ENCODE measurements at regions not wholly inside any gene's neighbourhood (a gene's known extent, or its start where the extent isn't known, plus 50 kb on each side); places are given as distances from the start of the nearest gene placed in this dataset.
"Not testable (repeated sequence)": the region's sequence is repeated elsewhere in the genome, so short reads cannot be mapped to it uniquely, and the experiment has no call there.

DNA sequence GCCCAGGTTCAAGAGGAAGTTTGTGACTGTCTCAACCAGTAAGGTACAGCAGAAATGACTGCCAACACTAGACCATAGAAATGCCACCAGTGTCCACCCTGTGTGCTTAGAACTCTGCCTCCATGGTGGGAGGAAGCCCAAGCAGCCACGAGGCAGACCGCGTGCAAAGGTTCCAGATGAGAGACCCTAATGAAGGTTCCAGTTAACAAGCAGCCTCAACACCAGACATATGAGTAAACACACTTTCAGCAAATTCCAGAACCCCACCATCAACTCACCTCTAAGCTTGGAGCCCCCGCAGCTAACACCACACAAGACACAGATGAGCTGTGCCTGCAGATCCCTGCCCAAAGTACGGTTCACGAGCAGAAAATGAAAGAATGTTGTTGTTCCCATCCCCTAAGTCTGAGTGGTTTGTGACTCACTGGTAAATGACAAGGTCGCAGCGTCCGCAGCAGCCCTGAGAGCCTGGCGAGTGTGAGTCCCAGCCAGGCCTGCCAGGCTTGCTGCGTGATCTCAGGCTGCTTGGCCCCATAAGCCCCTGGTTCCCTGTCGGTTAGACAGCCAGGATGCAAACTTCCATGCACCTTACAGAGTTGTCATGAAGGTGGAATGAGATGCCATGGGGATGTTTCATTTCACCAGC is 193.7 kb downstream of the C16orf95 start:
- DNase-seq, result peak; percentile 46

DNA sequence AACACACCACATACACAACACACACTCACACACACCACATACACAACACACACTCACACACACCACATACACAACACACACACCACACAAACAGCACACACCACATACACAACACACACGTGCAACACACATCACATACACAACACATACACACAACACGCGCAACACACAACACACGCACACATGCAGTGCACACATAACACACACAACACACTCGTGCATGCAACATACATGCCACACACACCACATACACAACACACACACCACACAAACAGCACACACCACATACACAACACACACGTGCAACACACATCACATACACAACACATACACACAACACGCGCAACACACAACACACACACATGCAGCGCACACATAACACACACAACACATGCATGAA is 192.8 kb downstream of the C16orf95 start:
- DNase-seq, result not testable (repeated sequence)

DNA sequence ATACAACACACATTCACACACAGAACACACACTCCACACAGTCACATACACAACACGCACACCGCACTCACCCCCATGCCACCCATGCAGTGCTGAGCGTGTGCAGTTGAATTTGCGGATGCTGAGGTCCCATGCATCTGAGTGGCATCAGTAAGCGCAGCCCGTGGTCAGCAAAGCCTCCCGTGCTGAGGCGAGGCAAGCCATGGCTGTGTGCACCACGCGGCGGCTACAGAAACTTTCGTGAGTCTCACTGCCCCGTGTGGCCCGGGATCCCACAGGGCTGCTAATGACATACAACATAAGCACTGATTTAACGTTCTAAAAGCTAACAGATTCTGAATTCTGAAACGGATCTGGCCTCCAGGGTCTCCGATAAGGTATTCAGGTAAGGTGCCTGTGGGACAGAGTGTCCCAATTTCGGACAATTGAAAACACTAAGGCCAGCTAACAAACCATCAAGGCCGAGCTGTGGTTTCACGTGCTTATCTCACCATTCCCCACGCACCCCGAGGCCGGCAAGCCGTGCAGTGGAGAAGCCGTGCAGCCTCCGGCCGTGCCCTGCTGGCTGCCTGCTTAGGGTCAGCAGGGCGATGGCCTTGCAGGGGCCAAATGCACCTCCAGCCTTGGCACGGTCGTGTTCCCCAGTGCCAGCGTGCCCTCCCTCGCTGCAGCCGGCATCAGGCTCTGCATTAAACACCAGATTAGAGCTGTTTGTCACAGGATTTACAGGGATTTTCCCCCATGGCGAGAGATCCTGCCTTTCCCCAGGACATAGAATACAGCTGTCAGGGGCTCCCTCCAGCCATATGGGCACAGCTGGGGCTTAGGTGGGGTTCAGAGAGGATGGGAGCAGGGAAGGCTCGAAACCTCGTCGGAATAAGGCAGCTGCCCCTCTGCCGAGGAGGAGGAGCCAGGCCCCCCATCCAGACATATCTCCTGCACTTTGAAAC is 191.7 kb downstream of the C16orf95 start:
- no peak for DNase-seq

DNA sequence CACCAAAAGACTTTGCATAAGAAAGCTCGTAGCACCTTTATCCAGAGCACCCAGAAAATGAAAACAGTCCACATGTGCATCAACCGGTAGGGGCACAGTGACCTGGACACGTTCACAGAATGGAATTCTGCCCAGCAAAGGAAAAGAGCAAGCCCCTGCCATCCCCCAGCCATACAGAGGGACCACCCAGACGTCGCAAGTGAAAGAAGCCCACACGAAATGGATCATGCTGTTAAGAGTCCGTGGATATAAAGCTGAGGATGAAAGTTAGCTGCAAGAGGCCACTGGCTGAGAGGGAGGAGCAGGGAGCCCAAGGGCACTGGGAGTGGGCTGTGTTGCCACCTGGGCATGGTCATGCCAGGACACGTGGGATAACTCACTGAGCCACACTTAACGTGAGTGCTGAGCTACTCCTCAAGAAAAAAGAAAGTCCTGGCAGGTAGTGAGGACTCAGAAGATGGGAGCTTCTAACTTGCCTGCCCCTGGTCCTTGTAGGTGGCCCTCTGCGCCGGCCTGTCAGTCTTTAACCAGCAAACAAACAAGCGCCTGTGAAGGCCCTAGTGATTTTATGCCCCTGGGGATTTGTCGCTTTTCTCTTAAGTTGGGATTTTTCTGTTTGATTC is 190.7 kb downstream of the C16orf95 start:
- DNase-seq, result no peak

DNA sequence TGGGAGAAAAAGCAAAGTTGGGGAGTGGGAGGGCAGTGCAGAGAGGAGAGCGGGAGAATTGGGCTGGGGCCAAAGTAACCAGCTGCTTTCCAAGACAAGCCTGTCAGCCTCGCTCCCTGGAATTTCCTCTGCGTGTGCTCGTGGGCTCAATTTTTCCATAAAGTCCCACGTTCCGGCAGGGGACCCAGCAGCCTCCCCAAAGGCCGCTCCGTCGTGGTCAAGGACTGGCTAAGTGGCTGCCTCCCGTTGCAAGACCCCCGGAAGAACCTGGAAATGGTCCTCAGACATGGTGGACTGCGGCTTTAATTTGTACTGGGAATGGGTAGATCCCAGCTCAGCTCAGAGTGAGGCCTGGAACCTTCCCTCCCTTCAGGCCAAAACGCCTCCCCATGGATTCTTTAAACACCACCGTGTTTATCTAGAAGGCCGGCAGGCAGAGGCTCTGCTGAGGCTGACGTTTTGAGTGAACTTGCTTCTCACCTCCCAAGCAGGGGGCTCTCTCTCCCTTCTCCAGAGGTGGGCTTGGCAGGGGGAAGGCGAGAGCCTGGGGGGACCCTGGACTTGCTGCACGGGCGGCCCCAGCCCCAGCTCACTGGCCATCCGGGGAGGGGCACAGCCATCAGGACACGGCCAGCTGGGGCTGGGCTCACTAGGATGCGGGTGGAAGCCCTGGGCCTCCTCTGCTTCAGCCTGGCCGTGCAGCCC is 190.0 kb downstream of the C16orf95 start:
- DNase-seq, result no peak

DNA sequence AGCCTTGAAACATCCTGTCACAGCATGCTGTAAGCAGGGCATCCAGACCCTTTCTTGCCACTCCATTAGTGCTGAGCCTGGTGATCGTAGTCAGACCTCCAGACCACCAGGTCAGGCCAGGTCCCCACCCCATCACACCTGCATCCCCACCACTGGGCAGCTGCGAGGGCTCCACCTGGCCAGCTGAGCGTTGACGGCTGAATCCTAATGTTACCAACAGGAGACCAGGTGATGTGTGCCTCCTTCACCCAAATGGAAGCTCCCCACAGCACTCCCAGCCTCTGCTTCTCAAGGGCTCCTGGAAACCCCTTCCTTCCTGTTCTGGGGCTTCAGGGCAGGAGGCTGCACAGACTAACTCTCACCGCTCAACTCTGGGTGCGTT is 189.4 kb downstream of the C16orf95 start:
- DNase-seq, result no peak

DNA sequence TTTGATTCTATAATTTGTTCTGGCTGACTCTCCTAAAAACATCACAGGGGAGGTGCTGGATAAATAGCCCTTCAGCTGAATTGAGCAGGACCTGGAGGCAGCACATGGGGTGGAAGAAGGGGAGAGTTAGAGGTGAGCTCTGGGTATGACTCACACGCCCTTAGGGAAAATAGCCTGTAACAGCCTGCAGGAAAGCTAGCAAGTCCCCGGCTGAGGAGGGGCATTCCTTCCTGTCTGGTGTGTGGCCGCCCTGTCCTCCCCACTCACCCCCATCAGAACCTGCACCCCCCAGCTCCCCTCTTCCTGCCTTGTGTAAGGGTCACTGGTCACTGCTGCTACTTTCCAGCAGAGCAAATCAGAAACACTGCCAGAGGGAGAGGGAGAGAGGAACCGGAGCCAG is 187.4 kb downstream of the C16orf95 start:
- DNase-seq, result peak; percentile 80

DNA sequence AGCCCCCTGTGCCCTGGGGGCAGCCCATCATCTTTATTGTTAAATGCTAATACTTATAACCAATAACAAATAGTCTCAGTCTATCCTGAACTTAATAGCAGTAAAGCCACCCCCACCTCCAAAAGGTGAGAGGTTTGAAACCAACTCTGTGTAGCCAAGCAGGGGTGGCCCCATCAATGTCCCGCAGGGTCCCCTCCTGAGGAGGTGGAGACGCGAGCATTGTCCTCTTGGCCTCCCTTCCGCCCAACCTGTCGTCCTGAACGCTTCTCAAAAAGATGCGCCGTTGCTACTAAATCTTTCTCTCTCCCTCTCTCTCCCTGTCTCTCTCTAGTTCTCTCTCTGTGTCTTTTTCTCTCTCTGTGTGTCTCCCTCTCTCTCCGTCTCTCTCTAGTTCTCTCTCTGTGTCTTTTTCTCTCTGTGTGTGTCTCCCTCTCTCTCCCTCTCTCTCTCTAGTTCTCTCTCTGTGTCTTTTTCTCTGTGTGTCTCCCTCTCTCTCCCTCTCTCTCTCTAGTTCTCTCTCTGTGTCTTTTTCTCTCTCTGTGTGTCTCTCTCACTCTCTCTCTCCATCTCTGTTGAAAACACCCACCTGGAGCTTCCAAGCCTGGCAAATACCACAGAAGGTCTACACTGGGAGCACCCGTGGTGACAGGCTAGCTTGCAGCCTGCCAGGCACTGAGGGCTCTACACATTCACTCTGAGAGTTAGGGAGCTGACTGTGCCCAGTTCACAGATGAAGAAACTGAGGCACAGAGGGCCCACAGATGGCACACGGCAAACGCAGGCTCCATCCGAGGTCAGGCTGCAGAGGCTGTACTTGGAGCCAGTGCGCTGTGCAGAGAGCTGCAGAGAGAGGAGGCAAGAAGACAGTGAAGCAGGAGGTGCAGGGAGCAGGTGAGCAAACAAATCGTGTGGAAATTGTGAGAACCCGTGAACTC is 185.9 kb downstream of the C16orf95 start:
- DNase-seq, result no peak

DNA sequence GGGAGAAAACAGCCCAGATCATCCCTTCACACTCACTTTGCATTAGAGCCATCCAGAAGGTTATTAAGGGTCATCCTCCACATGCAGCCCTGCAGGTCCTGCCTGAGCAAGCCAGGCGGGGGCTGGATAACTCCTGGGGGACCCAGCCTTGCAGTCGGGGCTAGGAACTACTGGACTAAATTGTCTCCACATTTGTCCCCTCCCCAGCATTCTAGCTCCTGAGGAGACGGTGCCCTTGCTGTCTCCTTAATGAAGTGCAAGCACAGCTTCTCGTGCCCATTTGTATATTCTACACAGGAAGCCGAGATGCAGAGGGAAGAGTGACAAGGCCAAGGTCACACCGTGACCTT is 185.2 kb downstream of the C16orf95 start:
- no peak for DNase-seq

DNA sequence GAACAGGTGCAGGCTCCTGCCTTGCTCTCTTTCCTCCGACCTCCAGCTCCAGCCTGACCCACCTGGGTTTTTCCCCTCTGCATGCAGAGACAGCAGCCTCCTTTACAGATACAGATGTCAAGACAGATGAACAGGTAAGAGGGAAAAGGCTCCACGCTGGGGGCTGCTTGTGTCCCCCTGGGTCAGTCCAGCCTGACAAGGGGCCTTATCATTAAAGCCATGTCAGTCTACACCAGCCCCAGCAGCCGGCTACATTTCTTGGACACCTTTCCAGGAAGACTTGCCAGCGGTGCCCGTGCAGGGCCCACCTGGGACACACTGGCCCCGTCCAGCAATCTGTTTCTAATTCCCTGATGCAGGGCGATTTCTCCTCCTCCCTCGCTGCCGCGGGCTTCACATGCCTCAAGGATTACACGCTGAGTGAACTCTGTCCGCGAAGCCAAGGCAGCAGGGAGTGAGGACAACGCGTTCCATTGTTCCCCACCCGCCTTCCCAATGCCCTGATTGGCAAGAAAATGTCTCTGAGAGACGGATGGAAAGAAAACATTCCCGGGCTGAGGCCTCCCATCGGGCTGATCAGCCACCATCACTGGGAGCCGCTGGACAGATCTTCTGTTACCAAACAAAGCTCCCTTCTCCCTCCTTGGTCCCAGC is 184.7 kb downstream of the C16orf95 start:
- DNase-seq, result peak; percentile 75

DNA sequence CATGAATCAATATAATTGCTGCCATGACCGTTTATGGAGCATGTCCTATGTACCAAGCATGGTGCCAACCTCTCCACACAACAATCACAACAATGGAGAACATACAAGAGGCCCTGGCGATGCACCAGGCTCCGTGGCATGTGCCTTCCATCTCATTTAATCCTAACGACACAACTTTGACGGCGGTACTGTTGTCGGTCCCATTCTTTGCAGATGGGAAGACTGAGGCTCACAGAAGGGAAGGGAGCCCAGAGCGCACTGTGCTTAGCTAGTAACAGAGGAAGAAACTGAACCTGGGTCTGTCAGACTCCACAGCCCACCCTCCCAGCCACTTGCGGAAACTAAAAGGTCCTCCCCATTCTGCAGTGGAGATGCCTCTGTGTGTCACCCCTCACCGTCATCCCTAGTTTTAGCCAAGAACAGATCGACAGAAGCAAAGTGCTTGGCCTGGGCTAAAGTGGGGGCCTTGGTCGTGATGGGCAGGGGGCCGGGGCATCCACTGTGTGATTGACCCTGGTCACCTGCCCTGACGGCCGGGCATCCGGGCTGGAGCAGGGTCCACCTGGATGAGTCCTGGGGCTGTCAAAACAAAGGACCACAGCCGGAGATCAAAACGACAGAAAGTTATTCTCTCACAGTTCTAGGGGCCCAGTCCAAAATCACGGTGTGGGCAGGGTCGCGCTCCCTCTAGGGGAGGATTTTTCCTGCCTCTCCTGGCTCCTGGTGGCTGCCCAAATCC is 183.9 kb downstream of the C16orf95 start:
- no peak for DNase-seq

DNA sequence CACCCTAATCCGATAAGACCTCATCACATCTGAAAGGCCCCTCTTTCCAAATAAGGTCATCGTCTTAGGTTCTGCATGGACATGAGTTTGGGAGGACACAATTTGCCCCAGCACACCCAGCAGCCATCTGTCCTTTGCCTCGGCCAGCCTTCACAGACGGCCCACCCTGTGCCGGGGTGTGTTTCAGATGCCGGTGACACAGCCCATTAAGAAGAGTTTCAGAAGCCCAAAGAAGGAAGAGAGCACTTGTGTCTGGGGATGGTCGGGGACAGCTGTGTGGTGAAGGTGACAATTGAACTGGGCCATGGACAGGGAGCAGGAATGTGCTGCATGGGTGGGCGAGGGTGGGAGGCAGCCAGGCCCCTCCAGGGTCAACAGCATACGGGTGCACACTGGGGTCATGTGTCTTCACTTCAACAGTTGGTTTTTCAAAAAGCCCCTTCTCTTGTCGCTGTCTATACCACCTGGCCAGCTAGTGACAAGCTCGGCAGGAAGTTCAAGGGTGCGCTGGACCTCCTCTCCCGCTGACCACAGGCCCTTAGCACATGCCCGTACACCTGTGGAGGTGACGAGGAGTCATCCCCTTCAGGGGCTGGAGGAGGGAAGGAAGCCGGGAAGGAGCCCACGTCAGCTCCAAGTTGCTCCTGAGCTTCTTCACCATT is 183.1 kb downstream of the C16orf95 start:
- no peak for DNase-seq

DNA sequence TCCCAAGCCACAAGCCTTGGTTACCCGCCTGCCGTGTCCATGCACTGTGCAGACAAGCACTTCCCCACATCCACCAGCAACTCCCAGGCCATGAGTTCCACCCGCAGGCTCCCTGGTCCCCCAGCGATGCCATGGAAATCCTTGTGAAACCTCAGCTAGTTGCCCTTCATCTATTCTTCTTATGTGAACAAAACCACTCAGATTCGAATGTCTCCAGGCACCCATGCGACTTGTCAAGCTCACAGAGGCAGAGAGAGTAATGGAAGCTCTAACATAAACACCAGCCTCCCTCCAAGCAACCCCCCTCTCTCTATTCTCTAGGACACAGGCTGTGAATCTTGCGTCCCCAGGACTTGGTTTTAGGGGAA is 182.6 kb downstream of the C16orf95 start:
- DNase-seq, result no peak

DNA sequence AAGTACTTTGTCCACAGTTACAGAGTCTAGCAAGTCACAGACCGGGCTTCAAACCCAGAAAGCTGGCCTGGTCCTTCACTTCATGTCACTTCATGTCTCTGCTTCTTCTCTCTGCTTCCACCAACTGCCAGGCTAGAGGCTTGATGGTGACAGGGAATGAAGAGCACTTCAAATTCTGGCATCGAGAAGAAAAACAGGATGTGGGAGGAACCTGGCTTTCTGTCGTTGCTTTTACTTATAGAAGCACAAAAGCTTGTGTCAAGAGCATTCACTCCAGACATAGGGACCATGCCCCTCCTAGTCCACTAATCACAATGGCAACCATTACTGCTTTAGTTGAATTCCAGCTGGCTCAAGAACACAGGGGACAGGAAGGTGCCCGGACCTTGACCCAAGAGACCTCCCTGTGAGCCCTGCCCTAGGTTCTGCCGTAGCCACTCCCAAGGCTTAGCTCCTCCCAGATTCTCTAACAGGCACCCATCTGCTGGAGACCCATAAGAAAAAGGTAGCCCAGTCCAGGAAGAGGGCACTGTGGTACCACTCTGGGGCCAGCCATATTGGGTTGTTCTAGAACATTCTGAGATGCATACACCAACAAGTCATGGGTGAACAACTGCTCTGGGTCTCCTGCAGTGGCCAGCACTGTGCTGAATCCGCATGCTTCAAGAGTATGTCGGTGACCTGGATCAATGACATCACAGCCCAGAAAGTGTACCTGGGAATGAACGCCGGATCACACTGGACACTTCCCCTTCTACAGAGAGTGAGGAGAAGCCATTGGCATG is 181.8 kb downstream of the C16orf95 start:
- no peak for DNase-seq

DNA sequence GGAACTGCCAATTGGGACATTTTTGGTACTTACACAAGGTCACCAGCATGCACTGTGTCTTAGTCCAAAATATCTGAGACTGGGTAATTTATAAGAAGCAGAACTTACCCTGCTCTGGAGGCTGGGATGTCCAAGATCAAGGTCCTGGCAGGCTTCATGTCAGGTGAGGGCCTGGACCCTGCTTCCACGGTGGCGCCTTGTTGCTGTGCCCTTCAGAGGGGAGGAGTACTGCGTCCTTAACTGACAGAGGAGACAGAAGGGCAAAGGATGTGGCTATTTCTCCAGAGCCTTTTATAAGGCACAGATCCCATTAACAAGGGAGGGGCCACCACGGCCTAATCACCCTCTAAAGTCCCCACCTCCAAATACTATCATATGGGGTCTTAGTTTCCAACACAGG is 178.9 kb downstream of the C16orf95 start:
- no peak for DNase-seq

DNA sequence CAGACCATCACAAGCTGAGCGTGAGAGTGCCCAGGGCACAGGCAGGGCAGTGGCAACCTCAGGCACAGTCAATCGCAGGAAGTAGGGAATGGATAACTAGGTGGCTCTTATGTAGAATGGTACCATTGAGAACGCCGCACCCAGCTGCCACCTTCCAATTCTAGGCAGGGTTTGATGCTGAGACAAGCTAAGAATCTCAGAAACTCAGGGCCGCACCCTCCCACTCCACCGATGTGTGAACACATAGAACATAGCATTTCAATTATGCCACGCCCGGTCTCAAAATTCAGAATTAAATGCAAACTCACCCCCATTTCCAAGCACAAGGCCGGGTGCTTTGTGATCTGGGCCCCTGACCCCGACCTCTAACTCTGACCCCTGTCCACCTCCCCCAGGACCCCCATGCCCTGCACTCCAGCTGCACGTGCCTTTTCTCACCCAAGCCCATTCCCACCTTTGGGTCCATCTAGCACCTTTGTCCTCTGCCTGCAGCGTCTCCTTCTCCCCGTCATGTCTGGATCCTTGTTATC is 178.4 kb downstream of the C16orf95 start:
- no peak for DNase-seq

DNA sequence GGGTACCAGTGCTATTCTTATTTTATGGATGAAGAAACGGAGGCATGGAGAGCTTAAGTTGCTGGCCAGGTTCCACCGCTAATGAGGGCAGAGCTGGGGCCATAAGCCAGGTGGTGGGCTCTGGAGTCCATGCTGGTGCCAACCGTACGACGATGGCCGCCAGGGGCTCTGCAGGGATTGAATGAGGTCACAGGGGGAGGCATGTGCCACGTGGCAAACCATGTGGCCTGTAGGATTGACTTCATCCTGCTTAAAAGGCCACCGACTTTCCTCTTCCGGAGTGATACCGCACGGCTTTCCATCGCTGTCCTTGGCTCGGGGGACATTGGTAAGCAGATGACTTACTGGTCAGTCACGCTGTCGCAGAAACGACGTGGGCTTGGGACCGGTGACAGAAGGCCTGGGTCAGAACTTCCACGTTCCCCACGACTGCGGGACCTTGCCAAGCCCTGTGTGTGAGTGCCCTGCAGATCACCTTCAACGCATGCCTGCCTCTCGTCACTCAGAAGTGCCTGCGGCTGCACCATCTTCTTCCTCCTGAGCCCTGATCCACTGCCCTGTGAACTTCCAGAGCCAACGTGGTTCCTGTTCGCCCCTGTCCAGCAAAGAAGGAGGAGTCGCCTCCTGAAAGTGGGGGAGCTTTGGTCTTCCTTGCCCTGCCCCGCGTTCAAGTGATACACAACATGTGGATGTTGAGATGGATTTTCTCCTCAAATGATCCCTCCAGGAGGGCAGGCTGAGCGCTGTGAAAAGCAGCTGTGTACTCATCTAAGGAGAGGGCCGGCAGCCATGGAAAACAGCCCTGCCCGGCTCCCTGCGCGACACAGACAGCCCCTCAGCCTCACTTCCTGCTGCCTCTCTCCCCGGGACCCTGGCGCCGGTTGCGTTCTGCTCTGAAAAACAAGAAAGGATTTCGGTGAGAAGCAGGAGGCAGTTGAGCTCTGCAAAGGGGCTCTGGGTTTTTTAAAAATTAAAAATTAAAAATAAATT is 176.7 kb downstream of the C16orf95 start:
- no peak for DNase-seq

DNA sequence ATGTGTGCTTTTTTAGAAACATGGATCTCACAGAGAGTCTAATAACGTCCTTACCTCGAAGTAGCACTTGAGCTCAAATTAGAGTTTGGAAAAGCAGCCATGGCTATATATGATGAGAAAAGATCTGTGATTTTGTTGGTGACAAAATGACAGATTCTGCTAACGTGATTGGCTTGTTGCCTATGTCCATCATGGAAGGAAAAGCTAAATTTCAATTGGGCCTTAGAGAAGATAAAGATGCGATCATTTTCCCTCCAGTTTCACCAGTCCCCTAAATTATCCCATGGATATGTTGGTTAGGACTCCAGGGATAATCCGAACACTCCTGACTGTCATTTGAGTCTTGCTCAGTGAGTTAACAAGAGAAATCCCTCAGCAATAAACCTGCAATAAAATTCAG is 175.8 kb downstream of the C16orf95 start:
- no peak for DNase-seq

Data from EL (cell line).